ENCODE measurements at regions not wholly inside any gene's neighbourhood (a gene's known extent, or its start where the extent isn't known, plus 50 kb on each side); places are given as distances from the start of the nearest gene placed in this dataset.
"Not testable (repeated sequence)": the region's sequence is repeated elsewhere in the genome, so short reads cannot be mapped to it uniquely, and the experiment has no call there.

GRCh38 chr2:22185251-22185650 is 1061.5 kb downstream of the TDRD15 start:
- no peak for ATAC-seq
- DNase-seq (ENCODE audit: low spot score) = no peak

- not testable (repeated sequence) for ATAC-seq; DNase-seq (ENCODE audit: low spot score)
Measured at GRCh38 chr2:22186261-22186828, 1062.6 kb downstream of the TDRD15 start.

GRCh38 chr2:22189893-22190480 is 1066.2 kb downstream of the TDRD15 start:
- ATAC-seq (no peak), DNase-seq (ENCODE audit: low spot score) (no peak)

GRCh38 chr2:22194218-22194617 is 1070.5 kb downstream of the TDRD15 start:
- DNase-seq (ENCODE audit: low spot score) = no peak
- ATAC-seq = no peak

GRCh38 chr2:22196806-22197205 is 1073.0 kb downstream of the TDRD15 start:
- DNase-seq (ENCODE audit: low spot score) (no peak), ATAC-seq (no peak)

GRCh38 chr2:22198381-22199283 is 1074.9 kb downstream of the TDRD15 start:
- DNase-seq (ENCODE audit: low spot score) (no peak), ATAC-seq (no peak)

GRCh38 chr2:22199994-22200393 is 1076.2 kb downstream of the TDRD15 start:
- ATAC-seq = no peak
- DNase-seq (ENCODE audit: low spot score) = no peak

GRCh38 chr2:22209545-22209944 is 1085.8 kb downstream of the TDRD15 start:
- DNase-seq (ENCODE audit: low spot score) = no peak
- no peak for ATAC-seq

- ATAC-seq (no peak), DNase-seq (ENCODE audit: low spot score) (no peak)
Measured at GRCh38 chr2:22213237-22213636, 1089.5 kb downstream of the TDRD15 start.

- no peak for ATAC-seq
- DNase-seq (ENCODE audit: low spot score) = no peak
Measured at GRCh38 chr2:22215517-22215916, 1091.7 kb downstream of the TDRD15 start.

GRCh38 chr2:22217881-22218280 is 1094.1 kb downstream of the TDRD15 start:
- DNase-seq (ENCODE audit: low spot score) (no peak), ATAC-seq (no peak)

GRCh38 chr2:22221006-22221405 is 1097.2 kb downstream of the TDRD15 start:
- DNase-seq (ENCODE audit: low spot score) = no peak
- ATAC-seq = no peak

- DNase-seq (ENCODE audit: low spot score) (no peak), ATAC-seq (no peak)
Measured at GRCh38 chr2:22238967-22239366, 1115.2 kb downstream of the TDRD15 start.

GRCh38 chr2:22247466-22247865 is 1123.7 kb downstream of the TDRD15 start:
- no peak for ATAC-seq
- DNase-seq (ENCODE audit: low spot score) = no peak

- ATAC-seq = no peak
- DNase-seq (ENCODE audit: low spot score) = no peak
Measured at GRCh38 chr2:22248851-22249250, 1125.1 kb downstream of the TDRD15 start.

GRCh38 chr2:22253171-22253570 is 1129.4 kb downstream of the TDRD15 start:
- no peak for DNase-seq (ENCODE audit: low spot score)
- no peak for ATAC-seq

- no peak for ATAC-seq
- DNase-seq (ENCODE audit: low spot score) = no peak
Measured at GRCh38 chr2:22261165-22261564, 1123.8 kb upstream of the KLHL29 start.

- DNase-seq (ENCODE audit: low spot score) (no peak), ATAC-seq (no peak)
Measured at GRCh38 chr2:22270341-22270740, 1114.6 kb upstream of the KLHL29 start.

GRCh38 chr2:22273853-22274252 is 1111.1 kb upstream of the KLHL29 start:
- ATAC-seq (no peak), DNase-seq (ENCODE audit: low spot score) (no peak)

GRCh38 chr2:22274661-22275060 is 1110.3 kb upstream of the KLHL29 start:
- ATAC-seq (no peak), DNase-seq (ENCODE audit: low spot score) (no peak)

GRCh38 chr2:22276696-22277095 is 1108.3 kb upstream of the KLHL29 start:
- ATAC-seq (no peak), DNase-seq (ENCODE audit: low spot score) (no peak)

GRCh38 chr2:22279541-22279940 is 1105.4 kb upstream of the KLHL29 start:
- ATAC-seq = no peak
- no peak for DNase-seq (ENCODE audit: low spot score)
